GM21576 (cell line): ENCODE measurements at regions not wholly inside any gene's neighbourhood (a gene's known extent, or its start where the extent isn't known, plus 50 kb on each side); places are given as distances from the start of the nearest gene placed in this dataset.
"Not testable (repeated sequence)": the region's sequence is repeated elsewhere in the genome, so short reads cannot be mapped to it uniquely, and the experiment has no call there.

Experiments
- ATAC-seq: cut with Tn5 transposase; IDR thresholded peaks from one replicate; pipeline ENCODE4 v1.9.1; 2021; ENCODE audit warnings: mild to moderate bottlenecking, moderate library complexity; ENCODE audit not compliant: unreplicated experiment

GRCh38 chr10:60524541-60524940 lies 134.9 kb upstream of the ANK3 start:
- no peak for ATAC-seq

- not testable (repeated sequence) for ATAC-seq
These were observed 133.7 kb upstream of the ANK3 start for GRCh38 chr10:60523371-60523770.

GRCh38 chr10:60522617-60523016 lies 132.9 kb upstream of the ANK3 start:
- no peak for ATAC-seq

- no peak for ATAC-seq
These were observed 132.3 kb upstream of the ANK3 start for GRCh38 chr10:60521974-60522405.

- ATAC-seq = no peak
These were observed 129.1 kb upstream of the ANK3 start for GRCh38 chr10:60518745-60519144.

GRCh38 chr10:60517805-60518204 lies 128.1 kb upstream of the ANK3 start:
- no peak for ATAC-seq

- ATAC-seq = peak; percentile 73
These were observed 123.6 kb upstream of the ANK3 start for GRCh38 chr10:60513281-60513680.

GRCh38 chr10:60511477-60512229 lies 122.0 kb upstream of the ANK3 start:
- ATAC-seq = no peak

- ATAC-seq = no peak
These were observed 119.2 kb upstream of the ANK3 start for GRCh38 chr10:60508831-60509230.

GRCh38 chr10:60508037-60508436 lies 118.4 kb upstream of the ANK3 start:
- no peak for ATAC-seq

GRCh38 chr10:60502621-60503020 lies 112.9 kb upstream of the ANK3 start:
- ATAC-seq = no peak

GRCh38 chr10:60498985-60499384 lies 109.3 kb upstream of the ANK3 start:
- no peak for ATAC-seq

- no peak for ATAC-seq
These were observed 107.7 kb upstream of the ANK3 start for GRCh38 chr10:60497364-60497763.

- ATAC-seq = no peak
These were observed 106.5 kb upstream of the ANK3 start for GRCh38 chr10:60496181-60496580.

- ATAC-seq = no peak
These were observed 105.8 kb upstream of the ANK3 start for GRCh38 chr10:60495338-60496055.

GRCh38 chr10:60494774-60495173 lies 105.1 kb upstream of the ANK3 start:
- no peak for ATAC-seq

GRCh38 chr10:60491162-60491561 lies 101.5 kb upstream of the ANK3 start:
- no peak for ATAC-seq

- ATAC-seq = no peak
These were observed 100.3 kb upstream of the ANK3 start for GRCh38 chr10:60490013-60490412.

GRCh38 chr10:60488111-60488669 lies 98.5 kb upstream of the ANK3 start:
- ATAC-seq = no peak

- ATAC-seq = no peak
These were observed 97.9 kb upstream of the ANK3 start for GRCh38 chr10:60487543-60487942.

GRCh38 chr10:60485025-60485424 lies 95.3 kb upstream of the ANK3 start:
- ATAC-seq = no peak
